HK-2 (cell line): ENCODE measurements at regions not wholly inside any gene's neighbourhood (a gene's known extent, or its start where the extent isn't known, plus 50 kb on each side); places are given as distances from the start of the nearest gene placed in this dataset.
"Not testable (repeated sequence)": the region's sequence is repeated elsewhere in the genome, so short reads cannot be mapped to it uniquely, and the experiment has no call there.

ENCODE experiments used
- DNase-seq: peaks from one replicate; pipeline ENCODE4 v3.0.0-alpha.2; 2018; ENCODE audit not compliant: unreplicated experiment

GRCh38 chr5:93682471-93683404 is 58.7 kb downstream of the POU5F2 start:
- DNase-seq: not testable (repeated sequence)

GRCh38 chr5:93681432-93681831 is 60.0 kb downstream of the POU5F2 start:
- DNase-seq: no peak

- DNase-seq: peak; percentile 50
Observed at GRCh38 chr5:93677359-93677891, 64.0 kb downstream of the POU5F2 start.

- no peak for DNase-seq
Observed at GRCh38 chr5:93676704-93677103, 64.7 kb downstream of the POU5F2 start.

- DNase-seq: no peak
Observed at GRCh38 chr5:93675460-93676450, 65.6 kb downstream of the POU5F2 start.

- DNase-seq: no peak
Observed at GRCh38 chr5:93674866-93675459, 66.4 kb downstream of the POU5F2 start.

GRCh38 chr5:93674138-93674537 is 67.3 kb downstream of the POU5F2 start:
- no peak for DNase-seq

- no peak for DNase-seq
Observed at GRCh38 chr5:93673316-93673954, 68.0 kb downstream of the POU5F2 start.

GRCh38 chr5:93665648-93666047 is 75.8 kb downstream of the POU5F2 start:
- DNase-seq: no peak

- DNase-seq: no peak
Observed at GRCh38 chr5:93660677-93661076, 77.7 kb downstream of the NR2F1 start.

- no peak for DNase-seq
Observed at GRCh38 chr5:93658044-93658443, 75.0 kb downstream of the NR2F1 start.

GRCh38 chr5:93654676-93655075 is 71.7 kb downstream of the NR2F1 start:
- no peak for DNase-seq

GRCh38 chr5:93653716-93654115 is 70.7 kb downstream of the NR2F1 start:
- DNase-seq: no peak

- no peak for DNase-seq
Observed at GRCh38 chr5:93649234-93649900, 66.3 kb downstream of the NR2F1 start.

GRCh38 chr5:93644760-93645159 is 61.7 kb downstream of the NR2F1 start:
- no peak for DNase-seq
